Stimulated activated CD8-positive, alpha-beta memory T cell treated with anti-CD3 and anti-CD28 coated beads, Interleukin-15, amount 100 ng/mL, for 48 hours (primary cell): ENCODE measurements at regions not wholly inside any gene's neighbourhood (a gene's known extent, or its start where the extent isn't known, plus 50 kb on each side); places are given as distances from the start of the nearest gene placed in this dataset.

Source experiments
- DNase-seq, 2 donors: peaks; one replicate each; pipeline ENCODE4 v3.0.0-alpha.2; 2020; ENCODE audit warnings: low read depth in 2 of 2

DNA sequence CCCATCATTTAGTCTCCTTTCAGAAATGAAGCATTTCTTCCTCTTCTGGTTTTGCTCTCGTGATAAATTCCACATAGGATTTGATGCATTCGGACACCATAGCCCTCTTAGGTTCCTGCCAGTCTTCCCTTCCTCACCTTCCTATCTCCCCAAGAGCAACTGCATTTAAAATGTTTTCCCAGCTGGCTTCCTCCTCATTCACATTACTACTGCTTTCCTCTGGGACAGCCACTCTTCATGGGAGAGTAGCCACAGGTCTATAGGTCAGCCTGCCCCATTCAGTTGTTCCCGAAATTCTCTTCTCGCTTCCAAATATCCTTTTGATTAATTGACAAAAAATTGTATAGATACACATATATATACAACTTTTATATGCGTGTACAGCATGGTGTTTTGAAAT lies 214.2 kb upstream of the PDE10A start:
- no peak for DNase-seq

DNA sequence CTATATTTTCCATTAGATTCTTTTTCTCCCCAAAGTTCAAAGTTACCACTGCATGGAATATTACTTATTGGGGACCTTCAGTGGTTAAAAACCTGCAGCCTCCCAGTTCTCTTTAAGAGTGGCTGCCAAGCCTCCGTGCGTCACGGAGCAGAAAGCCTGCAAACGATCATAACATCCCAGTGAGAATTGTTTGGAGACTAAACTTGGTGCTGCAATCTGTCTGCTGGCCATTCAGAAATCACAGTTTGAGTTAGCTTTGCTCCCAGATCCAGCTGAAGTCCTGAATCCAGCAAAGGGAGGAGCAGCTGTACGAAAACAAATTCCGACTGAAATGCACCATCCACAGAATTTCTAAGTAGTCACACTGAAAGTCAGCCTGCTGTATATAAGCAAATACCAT lies 213.5 kb upstream of the PDE10A start:
- no peak for DNase-seq

- DNase-seq = no peak
Measured at GRCh38 chr6:165875946-165876345, 212.9 kb upstream of the PDE10A start.

GRCh38 chr6:165873976-165874375 lies 210.9 kb upstream of the PDE10A start:
- DNase-seq = no peak

- DNase-seq = no peak
Measured at GRCh38 chr6:165872811-165873210, 209.8 kb upstream of the PDE10A start.

GRCh38 chr6:165872311-165872710 lies 209.3 kb upstream of the PDE10A start:
- no peak for DNase-seq

DNA sequence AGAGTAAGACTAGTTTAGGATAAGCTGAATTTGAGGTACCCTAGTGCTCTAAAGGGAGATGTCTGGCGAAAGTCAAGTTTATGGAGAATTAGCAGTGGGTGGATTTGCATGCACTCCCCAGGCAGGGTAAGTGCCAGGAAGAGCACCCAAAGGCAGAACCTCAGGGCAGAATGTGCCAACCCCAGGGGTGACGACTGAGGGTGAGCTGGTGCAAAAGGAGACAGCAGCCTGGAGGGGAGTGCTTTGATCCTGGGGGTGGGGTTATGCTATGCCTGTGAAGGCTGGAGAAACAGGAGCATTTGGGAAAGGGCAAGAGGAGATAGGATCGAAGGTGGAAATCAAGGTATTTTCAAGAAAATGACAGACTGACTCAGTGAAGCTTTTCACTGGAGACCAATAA lies 208.5 kb upstream of the PDE10A start:
- no peak for DNase-seq

GRCh38 chr6:165869526-165869925 lies 206.5 kb upstream of the PDE10A start:
- DNase-seq = no peak

GRCh38 chr6:165864925-165865324 lies 201.9 kb upstream of the PDE10A start:
- no peak for DNase-seq

DNA sequence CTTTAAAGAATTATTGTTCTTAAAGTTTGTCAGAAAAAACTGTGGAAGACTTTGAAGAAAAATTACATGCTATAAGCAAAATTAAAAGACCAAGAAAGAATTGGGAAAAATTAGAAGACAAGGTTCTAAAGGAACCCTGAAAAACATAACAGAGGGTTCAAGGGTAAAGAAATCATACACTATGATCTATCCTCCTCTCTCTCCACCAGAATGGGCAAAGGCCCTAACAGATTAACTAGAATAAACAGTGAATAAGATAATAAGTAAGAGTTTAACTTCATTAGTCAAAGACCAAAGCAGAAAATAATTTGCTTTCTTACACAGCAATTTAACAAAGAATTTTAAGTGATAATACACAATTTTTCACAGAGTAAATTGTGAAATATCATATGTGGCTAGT lies 201.2 kb upstream of the PDE10A start:
- no peak for DNase-seq

GRCh38 chr6:165863801-165864200 lies 200.8 kb upstream of the PDE10A start:
- DNase-seq = no peak

DNA sequence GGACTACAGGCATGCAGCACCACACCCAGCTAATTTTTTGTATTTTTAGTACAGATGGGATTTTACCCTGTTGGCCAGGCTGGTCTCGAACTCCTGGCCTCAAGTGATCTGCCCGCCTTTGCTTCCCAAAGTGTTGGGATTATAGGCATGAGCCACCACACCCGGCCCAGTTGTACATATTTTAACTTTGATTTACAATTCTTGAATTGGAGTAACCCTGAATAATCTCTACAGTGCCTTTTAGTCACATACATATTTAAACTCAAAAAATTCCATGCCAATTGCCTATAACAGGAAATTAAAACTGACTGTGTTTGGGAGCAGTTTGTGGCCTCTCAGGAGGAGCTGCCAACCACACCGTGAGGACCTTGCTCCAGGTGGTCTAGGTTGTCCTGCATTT lies 199.8 kb upstream of the PDE10A start:
- no peak for DNase-seq

GRCh38 chr6:165861226-165861625 lies 198.2 kb upstream of the PDE10A start:
- no peak for DNase-seq

DNA sequence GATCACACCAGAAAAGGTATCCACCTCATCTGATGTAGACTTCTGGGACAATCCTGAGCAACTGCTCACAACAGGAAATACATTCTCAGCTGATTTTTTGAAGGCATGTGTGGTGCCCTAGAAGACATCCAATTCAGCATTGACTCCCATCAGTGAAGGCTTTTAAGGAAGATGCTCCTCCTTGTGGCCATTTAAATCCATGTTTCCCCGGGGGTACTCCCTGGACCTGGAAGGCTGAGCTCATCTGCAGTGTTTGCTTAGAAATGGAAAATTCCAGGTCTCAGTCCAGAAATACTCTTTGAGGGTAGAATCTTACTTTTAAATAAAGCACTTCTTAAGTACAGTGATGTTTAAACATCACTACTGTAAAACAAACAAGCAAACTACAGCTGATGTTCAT lies 195.5 kb upstream of the PDE10A start:
- DNase-seq = no peak

DNA sequence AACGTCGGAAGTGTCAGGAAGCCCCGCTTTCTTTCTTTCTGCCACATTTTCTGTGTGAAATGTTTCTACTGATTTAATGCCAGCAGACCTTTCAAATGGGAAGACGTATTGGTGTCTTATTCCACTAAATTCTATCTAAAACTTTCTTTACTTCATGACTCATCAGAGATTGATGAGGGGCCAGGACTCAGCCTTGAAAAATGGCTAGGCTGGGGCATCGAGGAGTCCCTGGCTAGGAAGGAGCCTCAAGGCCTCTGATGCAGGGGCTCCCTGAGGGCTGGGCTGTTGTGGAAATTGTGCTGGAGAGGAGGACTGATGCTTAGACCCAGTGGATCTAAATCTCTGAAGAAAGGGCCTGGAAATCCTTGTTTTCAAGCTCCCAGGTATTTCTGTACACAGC lies 192.8 kb upstream of the PDE10A start:
- no peak for DNase-seq

DNA sequence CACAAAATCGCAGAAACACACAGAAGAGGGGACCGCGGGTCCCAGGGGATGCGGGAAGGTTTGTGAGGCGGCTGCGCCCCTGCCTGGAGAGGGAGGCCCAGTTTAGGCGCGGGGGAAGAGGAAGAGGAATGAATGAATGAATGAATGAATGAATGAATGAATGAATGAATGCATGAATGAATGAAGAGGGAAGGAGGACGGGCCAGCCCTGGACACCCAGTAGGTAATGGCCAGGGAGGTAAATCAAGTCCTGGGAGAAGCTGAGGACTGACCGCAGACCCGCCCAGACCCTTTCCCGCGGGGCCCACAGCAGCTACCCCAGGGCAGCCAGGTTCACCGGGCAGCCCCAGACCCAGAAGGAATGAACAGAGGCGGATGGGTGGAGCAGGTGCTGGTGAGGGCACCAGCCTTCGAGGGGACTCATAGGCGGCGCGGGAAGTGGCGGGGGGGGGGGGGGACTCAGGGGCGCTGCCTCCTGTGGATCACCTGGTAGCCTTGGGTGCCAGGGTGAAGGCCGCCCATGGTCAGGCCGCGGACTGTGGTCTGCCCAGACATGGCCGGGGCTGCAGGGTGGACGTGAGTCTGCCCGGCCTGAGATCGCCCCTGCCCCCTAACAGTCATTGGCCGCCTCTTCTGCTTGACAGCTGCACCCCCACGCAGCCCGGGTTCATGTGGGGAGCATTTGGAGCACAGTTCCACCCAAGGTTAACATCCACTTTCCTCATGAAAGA lies 192.0 kb upstream of the PDE10A start:
- no peak for DNase-seq

- no peak for DNase-seq
Measured at GRCh38 chr6:165854061-165854862, 191.2 kb upstream of the PDE10A start.

GRCh38 chr6:165852676-165853075 lies 189.6 kb upstream of the PDE10A start:
- DNase-seq = no peak

DNA sequence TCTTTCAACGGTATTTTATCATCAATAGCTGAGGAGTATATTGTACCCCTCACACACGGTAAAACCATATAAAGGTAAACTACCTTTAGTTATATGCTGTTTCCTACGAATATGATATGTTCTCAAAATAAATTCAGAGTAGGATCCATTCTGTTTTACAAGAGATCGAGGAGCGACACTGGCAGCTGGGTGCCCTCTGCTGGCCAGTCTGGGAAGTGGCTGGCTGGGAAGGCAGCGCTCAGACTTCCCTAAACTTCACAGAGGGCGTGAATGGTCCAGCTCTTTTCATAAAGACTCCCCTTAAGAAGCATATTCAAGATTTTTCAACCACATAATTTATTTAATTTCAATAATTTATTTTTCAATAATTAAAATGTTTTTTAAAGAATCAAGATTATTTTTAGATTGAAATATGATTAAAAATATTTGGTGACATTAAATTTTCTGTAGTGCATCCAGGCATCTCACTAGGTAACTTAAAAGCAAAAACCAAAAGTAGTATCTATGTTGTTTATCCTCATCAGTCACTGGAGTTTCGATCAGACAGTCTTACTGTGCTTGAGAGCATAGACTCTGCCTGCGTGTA lies 187.5 kb upstream of the PDE10A start:
- peak; percentile 21 to 22 for DNase-seq

GRCh38 chr6:165849534-165850430 lies 186.7 kb upstream of the PDE10A start:
- no peak for DNase-seq

DNA sequence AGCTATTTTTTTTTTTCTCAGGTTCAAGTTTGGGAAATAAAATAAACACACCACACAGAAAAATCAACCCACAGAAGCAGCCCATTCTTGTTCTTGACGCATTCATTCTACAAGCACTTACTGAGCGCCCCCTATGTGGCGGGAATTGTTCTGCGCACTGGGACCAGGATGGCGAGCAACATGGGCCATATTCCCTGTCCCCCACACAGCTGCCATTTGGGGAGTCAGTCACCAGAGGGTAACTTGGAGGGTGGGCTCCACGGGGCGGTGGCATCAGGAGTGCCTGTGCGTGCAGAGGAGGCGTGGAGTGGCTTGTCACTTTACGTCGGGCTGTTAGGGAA lies 185.0 kb upstream of the PDE10A start:
- DNase-seq = no peak
